ENCODE measurements at regions not wholly inside any gene's neighbourhood (a gene's known extent, or its start where the extent isn't known, plus 50 kb on each side); places are given as distances from the start of the nearest gene placed in this dataset.

- no peak for TF ChIP-seq CTCF (IDR thresholded peaks at IDR 0.05; ENCODE audit: poor library complexity)
- no peak for TF ChIP-seq EZH2 (IDR thresholded peaks at IDR 0.05; ENCODE audit: borderline replicate concordance)
Observed at GRCh38 chr18:73843455-73843854, 304.2 kb downstream of the FBXO15 start.

Data from hepatocyte (in vitro differentiated cells).